ENCODE measurements at regions not wholly inside any gene's neighbourhood (a gene's known extent, or its start where the extent isn't known, plus 50 kb on each side); places are given as distances from the start of the nearest gene placed in this dataset.

- Histone ChIP-seq H3K18ac (ENCODE audit: low read depth, low read length) (no peak overlapping the region), H3K79me1 (ENCODE audit: low read depth in 1 of 2, low read length in 2 of 2) (no peaks in the 10 kb centered on the region), H3K14ac (replicated peaks; ENCODE audit: low read depth, low read length) (no peak overlapping the region), H3K9me1 (ENCODE audit: insufficient read depth, low read length) (no peaks in the 10 kb centered on the region), H2AK5ac (ENCODE audit: low read depth, low read length) (no peak overlapping the region), H2BK20ac (ENCODE audit: low read depth, low read length) (no peak overlapping the region), H2AK9ac (replicated peaks; ENCODE audit: low read depth, low read length, poor library complexity) (no peak overlapping the region), H3K36me3 (ENCODE audit: control insufficient read depth, insufficient read depth, low read length) (no peaks in the 10 kb centered on the region), H3K56ac (ENCODE audit: extremely low read depth, insufficient read depth, low read length) (no peak overlapping the region), H3K4me3 (ENCODE audit: insufficient read depth, low read depth, low read length) (no peak overlapping the region), H3K4ac (ENCODE audit: low read depth, low read length) (no peak overlapping the region), H3K9me3 (ENCODE audit: control insufficient read depth, insufficient read depth, low read length) (peaks cover 5% of the 10 kb centered on the region), H3K4me1 (ENCODE audit: control insufficient read depth, insufficient read depth, low read length) (no peaks in the 10 kb centered on the region), H2BK120ac (ENCODE audit: low read depth, low read length) (no peak overlapping the region), H4K20me1 (ENCODE audit: insufficient read depth, low read length) (no peaks in the 10 kb centered on the region), H3K23ac (ENCODE audit: low read depth, low read length) (no peak overlapping the region), H4K8ac (ENCODE audit: low read depth in 2 of 2, low read length in 2 of 2) (no peak overlapping the region), H4K91ac (ENCODE audit: insufficient read depth, low read depth, low read length) (no peak overlapping the region), H3K27ac (ENCODE audit: insufficient read depth, low read length) (no peak overlapping the region), H2BK5ac (ENCODE audit: low read depth, low read length, poor library complexity, severe bottlenecking) (no peak overlapping the region), H4K5ac (ENCODE audit: low read depth, low read length) (no peak overlapping the region), H2BK15ac (ENCODE audit: low read depth, low read length) (no peak overlapping the region), H3K9ac (ENCODE audit: low read depth, low read length) (no peak overlapping the region), H2AFZ (replicated peaks; ENCODE audit: low read length, poor library complexity) (no peak overlapping the region), H3K4me2 (ENCODE audit: low read depth, low read length) (no peak overlapping the region), H3K27me3 (ENCODE audit: control insufficient read depth, insufficient read depth, low read length) (no peaks in the 10 kb centered on the region)
- dilution Hi-C loops (cut with HindIII; ENCODE audit: low sequenced_read_pairs, unreplicated experiment) (no loop called here), in situ Hi-C loops (cut with MboI; ENCODE audit: low sequenced_read_pairs) (no loop called here), intact Hi-C loops (cut with micrococcal nuclease) (no loop called here)
- CTCF ChIA-PET = no interaction called here
- ATAC-seq (ENCODE audit: low read depth) (no peak), DNase-seq (no peak)
- POLR2A ChIA-PET (ENCODE audit: unreplicated experiment) = no interaction called here
- TF ChIP-seq RFX5 (IDR thresholded peaks at IDR 0.05; ENCODE audit: low read depth, low read length) (no peak), ELK1 (IDR thresholded peaks at IDR 0.05; ENCODE audit: borderline replicate concordance, low read depth, low read length) (no peak), NFE2L2 (IDR thresholded peaks at IDR 0.05; ENCODE audit: low read depth, low read length) (no peak), USF2 (IDR thresholded peaks at IDR 0.05; ENCODE audit: low read depth, low read length) (no peak), RAD21 (IDR thresholded peaks at IDR 0.05; ENCODE audit: low read length) (no peak), BHLHE40 (IDR thresholded peaks at IDR 0.05; ENCODE audit: low read depth, low read length) (no peak), CTCF (conservative IDR thresholded peaks at IDR 0.05; ENCODE audit: low read depth, low read length) (no peak), MAFK (IDR thresholded peaks at IDR 0.05; ENCODE audit: low read depth, low read length) (no peak)
- BruUV-seq (replicated peaks) = no TSS peak
Observed at GRCh38 chr20:43812216-43812615, 85.4 kb upstream of the GTSF1L start.
